Fibroblast of pulmonary artery (primary cell): ENCODE measurements at regions not wholly inside any gene's neighbourhood (a gene's known extent, or its start where the extent isn't known, plus 50 kb on each side); places are given as distances from the start of the nearest gene placed in this dataset.

Experiments
- DNase-seq: peaks from one replicate; pipeline ENCODE4 v3.0.0-alpha.2; 2010; ENCODE audit warnings: low read depth
- H3K4me3 ChIP-seq: replicated peaks from 2 replicates; pipeline ENCODE4 v1.5.1; 2011; ENCODE audit warnings: low read depth, mild to moderate bottlenecking, control low read depth, low read length, moderate library complexity
- TF ChIP-seq, protein P1 (sequence below): IDR thresholded peaks from 2 replicates; pipeline ENCODE4 v1.5.1; 2011; ENCODE audit warnings: mild to moderate bottlenecking, control low read depth, low read length, inconsistent platforms; ENCODE audit errors: missing control alignments

- TF ChIP-seq, protein P1, sequence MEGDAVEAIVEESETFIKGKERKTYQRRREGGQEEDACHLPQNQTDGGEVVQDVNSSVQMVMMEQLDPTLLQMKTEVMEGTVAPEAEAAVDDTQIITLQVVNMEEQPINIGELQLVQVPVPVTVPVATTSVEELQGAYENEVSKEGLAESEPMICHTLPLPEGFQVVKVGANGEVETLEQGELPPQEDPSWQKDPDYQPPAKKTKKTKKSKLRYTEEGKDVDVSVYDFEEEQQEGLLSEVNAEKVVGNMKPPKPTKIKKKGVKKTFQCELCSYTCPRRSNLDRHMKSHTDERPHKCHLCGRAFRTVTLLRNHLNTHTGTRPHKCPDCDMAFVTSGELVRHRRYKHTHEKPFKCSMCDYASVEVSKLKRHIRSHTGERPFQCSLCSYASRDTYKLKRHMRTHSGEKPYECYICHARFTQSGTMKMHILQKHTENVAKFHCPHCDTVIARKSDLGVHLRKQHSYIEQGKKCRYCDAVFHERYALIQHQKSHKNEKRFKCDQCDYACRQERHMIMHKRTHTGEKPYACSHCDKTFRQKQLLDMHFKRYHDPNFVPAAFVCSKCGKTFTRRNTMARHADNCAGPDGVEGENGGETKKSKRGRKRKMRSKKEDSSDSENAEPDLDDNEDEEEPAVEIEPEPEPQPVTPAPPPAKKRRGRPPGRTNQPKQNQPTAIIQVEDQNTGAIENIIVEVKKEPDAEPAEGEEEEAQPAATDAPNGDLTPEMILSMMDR = peak; percentile 68
- no peak overlapping the region for H3K4me3 ChIP-seq
- DNase-seq = peak; percentile 93
These were observed 112.2 kb upstream of the MBNL2 start for GRCh38 chr13:97109841-97110492.

GRCh38 chr13:97110936-97111335 lies 111.2 kb upstream of the MBNL2 start:
- H3K4me3 ChIP-seq = no peak overlapping the region
- TF ChIP-seq, protein P1 = no peak
- no peak for DNase-seq

- H3K4me3 ChIP-seq = no peak overlapping the region
- no peak for DNase-seq
- TF ChIP-seq, protein P1 = no peak
These were observed 110.4 kb upstream of the MBNL2 start for GRCh38 chr13:97111756-97112155.

- no peak overlapping the region for H3K4me3 ChIP-seq
- no peak for DNase-seq
- TF ChIP-seq, protein P1 = no peak
These were observed 109.5 kb upstream of the MBNL2 start for GRCh38 chr13:97112446-97113152.

DNA sequence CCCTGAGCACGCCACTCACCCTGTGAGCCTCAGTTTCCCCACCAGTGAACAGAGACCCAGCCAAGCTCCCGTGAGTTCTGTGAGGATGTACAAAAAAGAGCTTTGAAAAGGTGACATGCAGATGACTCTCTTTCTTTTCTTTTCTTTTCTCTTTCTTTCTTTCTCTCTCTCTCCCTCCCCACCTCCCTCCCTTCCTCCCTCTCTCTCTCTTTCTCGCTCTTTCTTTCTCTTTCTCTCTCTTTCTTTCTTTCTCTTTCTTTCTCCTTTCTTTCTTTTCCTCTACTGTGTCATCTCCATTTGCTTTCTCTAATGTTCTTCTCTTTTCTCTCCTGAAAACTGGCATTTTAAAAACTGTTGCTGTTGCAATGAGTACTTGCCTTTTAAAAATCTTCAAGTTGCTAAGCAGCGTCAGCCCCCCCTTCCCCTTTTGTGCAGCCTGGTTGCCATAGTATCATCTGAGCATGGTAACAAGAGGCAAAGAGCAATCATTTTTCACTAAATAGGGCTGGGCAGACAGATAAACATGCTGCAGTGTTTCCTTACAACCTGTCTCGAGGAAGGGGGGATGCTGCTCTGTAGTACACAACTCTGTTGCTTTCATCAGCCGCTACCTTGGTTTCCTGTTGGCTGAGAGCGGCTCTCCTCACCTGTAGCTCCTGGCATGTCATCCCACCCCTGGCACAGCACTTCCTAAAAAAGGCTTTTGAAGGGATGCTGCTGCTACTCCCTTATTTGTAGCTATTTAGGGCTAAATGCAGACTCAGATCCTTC lies 108.7 kb upstream of the MBNL2 start:
- DNase-seq = no peak
- no peak overlapping the region for H3K4me3 ChIP-seq
- TF ChIP-seq, protein P1 = no peak

- TF ChIP-seq, protein P1 = no peak
- H3K4me3 ChIP-seq = no peak overlapping the region
- DNase-seq = no peak
These were observed 107.5 kb upstream of the MBNL2 start for GRCh38 chr13:97114651-97115050.
